DOHH2 (cell line): ENCODE measurements at regions not wholly inside any gene's neighbourhood (a gene's known extent, or its start where the extent isn't known, plus 50 kb on each side); places are given as distances from the start of the nearest gene placed in this dataset.
"Not testable (repeated sequence)": the region's sequence is repeated elsewhere in the genome, so short reads cannot be mapped to it uniquely, and the experiment has no call there.

Experiments used
- EZH2phosphoT487 ChIP-seq: fragments of 200-600 bp; sonication (generic); IDR thresholded peaks from 2 replicates; pipeline ENCODE4 v1.6.1; 2017; ENCODE audit warnings: borderline replicate concordance, mild to moderate bottlenecking, antibody characterized with exemption, low read length, moderate library complexity, mixed read lengths
- TF ChIP-seq, protein P1 (sequence below): fragments of 200-600 bp; sonication (generic); IDR thresholded peaks from one replicate; pipeline ENCODE4 v1.5.1; 2014; ENCODE audit warnings: antibody characterized with exemption, mild to moderate bottlenecking, low read depth, low read length; ENCODE audit not compliant: poor library complexity, severe bottlenecking

DNA sequence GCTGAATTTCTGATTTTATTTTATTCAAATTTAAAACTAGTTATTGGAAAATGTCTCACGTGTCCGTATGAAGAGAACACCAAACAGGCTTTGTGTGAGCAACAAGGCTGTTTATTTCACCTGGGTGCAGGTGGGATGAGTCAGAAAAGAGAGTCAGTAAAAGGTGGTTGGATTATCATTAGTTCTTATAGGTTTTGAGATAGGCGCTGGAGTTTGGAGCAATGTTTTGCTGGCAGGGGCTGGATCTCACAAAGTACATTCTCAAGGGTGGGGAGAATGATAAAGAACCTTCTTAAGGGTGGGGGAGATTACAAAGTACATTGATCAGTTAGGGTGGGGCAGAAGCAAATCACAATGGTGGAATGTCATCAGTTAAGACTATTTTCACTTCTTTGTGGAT, 253.4 kb upstream of the C2CD4B start:
- TF ChIP-seq, protein P1, sequence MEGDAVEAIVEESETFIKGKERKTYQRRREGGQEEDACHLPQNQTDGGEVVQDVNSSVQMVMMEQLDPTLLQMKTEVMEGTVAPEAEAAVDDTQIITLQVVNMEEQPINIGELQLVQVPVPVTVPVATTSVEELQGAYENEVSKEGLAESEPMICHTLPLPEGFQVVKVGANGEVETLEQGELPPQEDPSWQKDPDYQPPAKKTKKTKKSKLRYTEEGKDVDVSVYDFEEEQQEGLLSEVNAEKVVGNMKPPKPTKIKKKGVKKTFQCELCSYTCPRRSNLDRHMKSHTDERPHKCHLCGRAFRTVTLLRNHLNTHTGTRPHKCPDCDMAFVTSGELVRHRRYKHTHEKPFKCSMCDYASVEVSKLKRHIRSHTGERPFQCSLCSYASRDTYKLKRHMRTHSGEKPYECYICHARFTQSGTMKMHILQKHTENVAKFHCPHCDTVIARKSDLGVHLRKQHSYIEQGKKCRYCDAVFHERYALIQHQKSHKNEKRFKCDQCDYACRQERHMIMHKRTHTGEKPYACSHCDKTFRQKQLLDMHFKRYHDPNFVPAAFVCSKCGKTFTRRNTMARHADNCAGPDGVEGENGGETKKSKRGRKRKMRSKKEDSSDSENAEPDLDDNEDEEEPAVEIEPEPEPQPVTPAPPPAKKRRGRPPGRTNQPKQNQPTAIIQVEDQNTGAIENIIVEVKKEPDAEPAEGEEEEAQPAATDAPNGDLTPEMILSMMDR: not testable (repeated sequence)
- not testable (repeated sequence) for TF ChIP-seq EZH2phosphoT487
